Thyroid gland (tissue), 4 donors: ENCODE measurements at regions not wholly inside any gene's neighbourhood (a gene's known extent, or its start where the extent isn't known, plus 50 kb on each side); places are given as distances from the start of the nearest gene placed in this dataset.

Experiments used
- POLR2A ChIP-seq, 2 donors: fragments of 450-650 bp; IDR thresholded peaks; one replicate each; pipeline ENCODE4 v1.6.1; 2017; ENCODE audit warnings: antibody characterized with exemption in 2 of 2, mild to moderate bottlenecking in 2 of 2, moderate library complexity in 1 of 2
- TF ChIP-seq, protein P1 (sequence below), 6 experiments: fragments of 200-600 bp in 3 of 6; fragments of 450-650 bp in 3 of 6; sonication (generic) in 3 of 6; IDR thresholded peaks; one replicate each; pipeline ENCODE4 v1.5.1; 2016 to 2019; ENCODE audit warnings: antibody characterized with exemption in 6 of 6, mild to moderate bottlenecking in 2 of 6, inconsistent platforms in 1 of 6, moderate library complexity in 1 of 6

DNA sequence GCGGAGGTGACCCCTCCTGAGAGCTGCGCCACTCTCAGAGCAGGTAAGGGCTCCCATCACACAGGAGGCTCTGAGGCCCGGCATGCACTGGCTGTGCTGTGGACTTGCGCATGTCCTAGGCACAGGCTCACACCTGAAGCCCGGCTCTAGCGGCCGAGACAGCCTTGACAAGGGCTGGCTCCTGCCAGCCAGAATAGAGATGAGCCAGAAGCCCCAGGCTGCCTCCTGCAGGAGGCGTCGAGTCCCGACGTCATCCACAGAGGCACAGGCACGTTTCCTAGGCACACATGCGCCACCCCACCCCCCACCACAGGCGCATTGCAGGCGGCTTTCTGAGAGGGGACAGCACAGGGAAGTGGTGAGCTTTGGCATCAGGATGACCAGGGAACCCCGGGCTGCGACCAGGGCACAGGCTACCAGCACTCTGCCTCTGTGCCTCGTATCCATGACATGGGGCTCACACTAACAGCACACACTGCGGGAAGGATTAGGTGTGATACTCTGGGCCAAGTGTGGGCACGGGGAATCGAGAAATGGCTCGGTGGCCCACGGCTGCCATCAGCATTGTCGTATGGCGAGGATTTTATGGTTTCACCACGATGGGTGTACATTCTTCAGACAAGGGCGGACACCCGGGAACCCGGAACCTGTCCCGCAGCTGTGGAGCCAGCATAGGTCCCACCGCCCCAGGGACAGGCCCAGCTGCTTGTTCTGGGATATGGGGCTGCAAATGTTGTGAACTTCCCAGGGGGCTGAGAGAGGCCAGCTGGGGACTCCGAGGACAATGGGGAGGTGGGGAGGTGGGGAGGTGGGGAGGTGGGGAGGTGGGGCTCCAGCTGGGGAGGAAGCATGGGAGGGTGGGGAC lies 90.7 kb upstream of the ADRA2C start:
- TF ChIP-seq, protein P1, sequence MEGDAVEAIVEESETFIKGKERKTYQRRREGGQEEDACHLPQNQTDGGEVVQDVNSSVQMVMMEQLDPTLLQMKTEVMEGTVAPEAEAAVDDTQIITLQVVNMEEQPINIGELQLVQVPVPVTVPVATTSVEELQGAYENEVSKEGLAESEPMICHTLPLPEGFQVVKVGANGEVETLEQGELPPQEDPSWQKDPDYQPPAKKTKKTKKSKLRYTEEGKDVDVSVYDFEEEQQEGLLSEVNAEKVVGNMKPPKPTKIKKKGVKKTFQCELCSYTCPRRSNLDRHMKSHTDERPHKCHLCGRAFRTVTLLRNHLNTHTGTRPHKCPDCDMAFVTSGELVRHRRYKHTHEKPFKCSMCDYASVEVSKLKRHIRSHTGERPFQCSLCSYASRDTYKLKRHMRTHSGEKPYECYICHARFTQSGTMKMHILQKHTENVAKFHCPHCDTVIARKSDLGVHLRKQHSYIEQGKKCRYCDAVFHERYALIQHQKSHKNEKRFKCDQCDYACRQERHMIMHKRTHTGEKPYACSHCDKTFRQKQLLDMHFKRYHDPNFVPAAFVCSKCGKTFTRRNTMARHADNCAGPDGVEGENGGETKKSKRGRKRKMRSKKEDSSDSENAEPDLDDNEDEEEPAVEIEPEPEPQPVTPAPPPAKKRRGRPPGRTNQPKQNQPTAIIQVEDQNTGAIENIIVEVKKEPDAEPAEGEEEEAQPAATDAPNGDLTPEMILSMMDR (IDR thresholded peaks at IDR 0.05) = no peak
- no peak for TF ChIP-seq POLR2A (IDR thresholded peaks at IDR 0.05)
